Upper lobe of left lung (tissue), 6 donors: ENCODE measurements at regions not wholly inside any gene's neighbourhood (a gene's known extent, or its start where the extent isn't known, plus 50 kb on each side); places are given as distances from the start of the nearest gene placed in this dataset.

ENCODE experiments used
- ATAC-seq, 2 donors: fragments of 200-7000 bp; cut with Tn5 transposase; one replicate each; pipeline ENCODE4 v1.9.1; 2022; ENCODE audit warnings: mild to moderate bottlenecking in 2 of 2, moderate library complexity in 2 of 2; ENCODE audit not compliant: low FRiP score in 2 of 2
- DNase-seq, 2 donors: peaks; one replicate each; pipeline ENCODE4 v3.0.0-alpha.2; 2019 to 2020
- H3K27ac ChIP-seq, 4 donors: fragments of 200-600 bp; sonication (generic); one replicate each; pipeline ENCODE4 v1.5.1; 2016 to 2019
- H3K27me3 ChIP-seq, 4 donors: fragments of 200-600 bp; sonication (generic); one replicate each; pipeline ENCODE4 v1.5.1; 2017 to 2019
- H3K36me3 ChIP-seq, 4 donors: fragments of 200-600 bp; sonication (generic); one replicate each; pipeline ENCODE4 v1.5.1; 2016 to 2019
- H3K4me1 ChIP-seq, 4 donors: fragments of 200-600 bp; sonication (generic); one replicate each; pipeline ENCODE4 v1.5.1; 2018 to 2019
- H3K4me3 ChIP-seq, 4 donors: fragments of 200-600 bp; sonication (generic); one replicate each; pipeline ENCODE4 v1.5.1; 2017 to 2019; ENCODE audit warnings: mild to moderate bottlenecking in 2 of 4, moderate library complexity in 1 of 4
- H3K9me3 ChIP-seq, 4 donors: fragments of 200-600 bp; sonication (generic); one replicate each; pipeline ENCODE4 v1.5.1; 2018 to 2019
- EP300 ChIP-seq, 4 donors: sonication (generic); formaldehyde crosslinking; IDR thresholded peaks; one replicate each; pipeline ENCODE4 v1.5.1; 2017; ENCODE audit warnings: antibody characterized with exemption in 4 of 4, control low read depth in 2 of 4
- POLR2A ChIP-seq, 4 donors: fragments of 450-650 bp; IDR thresholded peaks; one replicate each; pipeline ENCODE4 v1.5.1; 2016 to 2017; ENCODE audit warnings: antibody characterized with exemption in 4 of 4, mild to moderate bottlenecking in 2 of 4
- POLR2AphosphoS5 ChIP-seq, 2 donors: sonication (generic); formaldehyde crosslinking; IDR thresholded peaks; one replicate each; pipeline ENCODE4 v1.5.1; 2017; ENCODE audit warnings: antibody characterized with exemption in 2 of 2
- WGBS, 2 donors: methylation state at CpG; one replicate each; pipeline ENCODE4 v1.1.5; 2017 to 2018; 5-methylcytosine and 5-hydroxymethylcytosine counted together
- TF ChIP-seq, protein P1 (sequence below), 6 experiments: fragments of 450-650 bp in 4 of 6; fragments of 200-600 bp in 2 of 6; sonication (generic) in 2 of 6; IDR thresholded peaks; one replicate each; pipeline ENCODE4 v1.5.1; 2016 to 2019; ENCODE audit warnings: antibody characterized with exemption in 6 of 6
- donor health status: DM: no; HTN: no; CAD: no; lungs with moderate emphysema.
- donor health status: DM: no; HTN: yes; CAD: no; lungs with severe emphysema.

DNA sequence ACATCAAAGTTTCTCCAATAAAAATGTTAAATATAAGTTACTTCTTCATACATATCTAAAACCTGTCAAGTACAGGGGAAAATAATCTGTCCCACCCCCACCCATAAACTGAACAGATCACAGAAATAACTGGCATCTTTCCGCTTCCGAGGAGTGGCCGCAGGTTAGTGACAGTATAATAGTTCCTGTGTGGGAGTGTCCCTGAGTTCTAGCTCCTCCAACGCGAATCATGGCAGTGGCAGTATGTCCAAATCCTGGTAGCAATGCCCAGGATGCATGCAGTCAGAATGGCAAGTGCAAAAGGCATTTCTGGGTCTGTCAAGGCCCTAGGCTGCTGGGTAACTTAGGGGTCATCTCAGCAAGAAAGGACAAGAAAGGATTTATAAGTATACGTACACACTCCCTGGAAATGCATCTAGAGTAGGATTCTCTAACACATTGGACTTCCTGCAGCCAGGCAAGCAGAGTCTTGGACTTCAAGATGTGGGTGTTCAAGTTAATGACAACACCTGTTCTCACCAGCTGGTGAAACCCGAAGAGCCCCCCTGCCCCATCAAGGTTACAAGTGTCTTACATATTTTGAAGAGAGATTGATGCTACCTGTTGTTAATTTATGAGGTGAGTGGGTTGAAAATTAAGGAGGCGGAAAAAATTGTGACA, 94.4 kb upstream of the COL1A2 start:
- TF ChIP-seq, protein P1, sequence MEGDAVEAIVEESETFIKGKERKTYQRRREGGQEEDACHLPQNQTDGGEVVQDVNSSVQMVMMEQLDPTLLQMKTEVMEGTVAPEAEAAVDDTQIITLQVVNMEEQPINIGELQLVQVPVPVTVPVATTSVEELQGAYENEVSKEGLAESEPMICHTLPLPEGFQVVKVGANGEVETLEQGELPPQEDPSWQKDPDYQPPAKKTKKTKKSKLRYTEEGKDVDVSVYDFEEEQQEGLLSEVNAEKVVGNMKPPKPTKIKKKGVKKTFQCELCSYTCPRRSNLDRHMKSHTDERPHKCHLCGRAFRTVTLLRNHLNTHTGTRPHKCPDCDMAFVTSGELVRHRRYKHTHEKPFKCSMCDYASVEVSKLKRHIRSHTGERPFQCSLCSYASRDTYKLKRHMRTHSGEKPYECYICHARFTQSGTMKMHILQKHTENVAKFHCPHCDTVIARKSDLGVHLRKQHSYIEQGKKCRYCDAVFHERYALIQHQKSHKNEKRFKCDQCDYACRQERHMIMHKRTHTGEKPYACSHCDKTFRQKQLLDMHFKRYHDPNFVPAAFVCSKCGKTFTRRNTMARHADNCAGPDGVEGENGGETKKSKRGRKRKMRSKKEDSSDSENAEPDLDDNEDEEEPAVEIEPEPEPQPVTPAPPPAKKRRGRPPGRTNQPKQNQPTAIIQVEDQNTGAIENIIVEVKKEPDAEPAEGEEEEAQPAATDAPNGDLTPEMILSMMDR (IDR thresholded peaks at IDR 0.05), result no peak
- TF ChIP-seq POLR2A (IDR thresholded peaks at IDR 0.05), result no peak
- TF ChIP-seq POLR2AphosphoS5 (IDR thresholded peaks at IDR 0.05), result no peak
- no peak for TF ChIP-seq EP300 (IDR thresholded peaks at IDR 0.05)
- Histone ChIP-seq H3K4me3 (no peak overlapping the region), H3K27me3 (no peaks in the 10 kb centered on the region), H3K9me3 (no peaks in the 10 kb centered on the region), H3K27ac (peak overlapping the region in 1 of 4 donors; percentile 63), H3K4me1 (peaks cover 0 to 11% (median 5%) of the 10 kb centered on the region in 4 donors), H3K36me3 (no peaks in the 10 kb centered on the region)
- 86 to 89% methylated on average over 8 of the region's 8 CpGs for WGBS, 2 donors
- ATAC-seq (no peak), DNase-seq (no peak)

DNA sequence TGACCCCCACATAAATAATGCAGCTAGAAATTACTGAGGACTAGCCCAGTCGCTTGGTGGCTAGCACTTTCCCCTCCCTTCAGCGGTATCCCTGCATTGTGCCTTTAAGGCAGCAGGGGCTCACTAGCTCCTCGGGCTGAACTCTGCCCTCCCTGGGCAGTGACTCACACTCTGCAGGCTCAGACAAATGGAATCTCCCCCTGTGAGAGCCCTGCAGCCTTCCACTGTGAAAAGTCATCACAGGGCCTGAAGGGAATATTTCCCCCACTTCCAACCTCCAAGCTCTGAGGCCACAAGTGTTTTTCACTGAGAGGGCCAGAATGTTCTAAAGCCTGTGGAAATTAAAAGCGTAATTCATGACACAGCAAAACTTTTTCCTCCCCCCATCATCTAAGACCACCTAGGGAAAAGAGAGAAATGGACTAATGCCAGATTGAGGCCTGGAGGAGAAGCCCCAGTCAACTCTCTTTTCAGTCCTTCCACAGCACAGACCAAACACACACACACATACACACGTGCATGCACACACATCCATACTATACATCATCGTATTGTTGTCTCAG, 93.6 kb upstream of the COL1A2 start:
- DNase-seq, result peak in 1 of 2 donors; percentile 25
- H3K9me3 ChIP-seq, result no peaks in the 10 kb centered on the region
- no peak overlapping the region for H3K4me3 ChIP-seq
- TF ChIP-seq POLR2AphosphoS5 (IDR thresholded peaks at IDR 0.05) (peak in 1 of 2 donors; percentile 41), POLR2A (IDR thresholded peaks at IDR 0.05) (no peak), EP300 (IDR thresholded peaks at IDR 0.05) (no peak)
- TF ChIP-seq, protein P1 (IDR thresholded peaks at IDR 0.05), result peak in 1 of 6 experiments; percentile 12
- no peaks in the 10 kb centered on the region for H3K36me3 ChIP-seq
- peaks cover 0 to 11% (median 5%) of the 10 kb centered on the region in 4 donors for H3K4me1 ChIP-seq
- ATAC-seq, result peak; percentile 83 to 91
- 59 to 66% methylated on average over 5 to 6 of the region's 6 CpGs for WGBS, 2 donors
- peak overlapping the region; percentile 42 to 63 (median 47) for H3K27ac ChIP-seq
- no peaks in the 10 kb centered on the region for H3K27me3 ChIP-seq

DNA sequence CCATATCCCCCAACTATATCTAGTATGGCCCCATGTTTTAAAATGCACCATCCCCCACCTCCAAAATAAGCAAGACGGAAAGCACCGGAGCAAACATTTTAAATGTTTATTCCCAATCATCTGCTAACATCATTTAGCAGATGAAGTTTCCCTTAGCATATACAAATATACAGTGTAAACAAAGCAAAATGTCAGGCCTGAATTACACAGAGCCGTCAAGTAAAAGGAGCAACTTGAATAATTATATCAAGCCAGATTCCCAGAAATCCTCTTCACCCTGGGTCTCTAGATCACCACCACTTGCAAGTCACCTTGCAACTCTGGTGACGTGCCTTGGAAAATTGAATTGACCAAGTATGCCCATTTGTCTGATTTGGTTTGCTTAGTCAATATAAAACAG, 91.6 kb upstream of the COL1A2 start:
- H3K4me3 ChIP-seq, result no peak overlapping the region
- DNase-seq, result no peak
- no peak for ATAC-seq
- H3K4me1 ChIP-seq, result peaks cover 0 to 11% (median 5%) of the 10 kb centered on the region in 4 donors
- TF ChIP-seq POLR2AphosphoS5 (IDR thresholded peaks at IDR 0.05) (no peak), EP300 (IDR thresholded peaks at IDR 0.05) (no peak), POLR2A (IDR thresholded peaks at IDR 0.05) (no peak)
- TF ChIP-seq, protein P1 (IDR thresholded peaks at IDR 0.05), result no peak
- no peaks in the 10 kb centered on the region for H3K36me3 ChIP-seq
- WGBS, 2 donors, result 44 to 47% methylated on average over 4 of the region's 4 CpGs
- H3K27ac ChIP-seq, result peak overlapping the region in 2 of 4 donors; percentile 3 to 18
- H3K27me3 ChIP-seq, result no peaks in the 10 kb centered on the region
- no peaks in the 10 kb centered on the region for H3K9me3 ChIP-seq

- WGBS, 2 donors, result 35 to 37% methylated on average over 7 of the region's 7 CpGs
- H3K36me3 ChIP-seq, result no peaks in the 10 kb centered on the region
- peaks cover 0 to 11% (median 5%) of the 10 kb centered on the region in 4 donors for H3K4me1 ChIP-seq
- ATAC-seq, result peak in 1 of 2 donors; percentile 49
- DNase-seq, result no peak
- peak overlapping the region in 3 of 4 donors; percentile 1 to 18 (median 3) for H3K27ac ChIP-seq
- H3K9me3 ChIP-seq, result no peaks in the 10 kb centered on the region
- TF ChIP-seq, protein P1 (IDR thresholded peaks at IDR 0.05), result no peak
- no peak for TF ChIP-seq POLR2AphosphoS5 (IDR thresholded peaks at IDR 0.05)
- no peak for TF ChIP-seq EP300 (IDR thresholded peaks at IDR 0.05)
- TF ChIP-seq POLR2A (IDR thresholded peaks at IDR 0.05), result no peak
- H3K27me3 ChIP-seq, result no peaks in the 10 kb centered on the region
- H3K4me3 ChIP-seq, result no peak overlapping the region
Measured at GRCh38 chr7:94303695-94304094, 91.0 kb upstream of the COL1A2 start.
